WTC11 (cell line): ENCODE measurements at regions not wholly inside any gene's neighbourhood (a gene's known extent, or its start where the extent isn't known, plus 50 kb on each side); places are given as distances from the start of the nearest gene placed in this dataset.
"Not testable (repeated sequence)": the region's sequence is repeated elsewhere in the genome, so short reads cannot be mapped to it uniquely, and the experiment has no call there.

Experiments
- ETV6 ChIP-seq: sonication (generic); formaldehyde crosslinking; IDR thresholded peaks from 2 replicates; pipeline ENCODE4 v1.8.1; 2022; ENCODE audit warnings: mild to moderate bottlenecking, missing genetic modification reagents
- TF ChIP-seq, protein P1 (sequence below): sonication (generic); formaldehyde crosslinking; IDR thresholded peaks from 2 replicates; pipeline ENCODE4 v1.8.1; 2023; ENCODE audit warnings: mild to moderate bottlenecking, missing genetic modification reagents, moderate library complexity
- TF ChIP-seq, protein P2 (sequence below): sonication (generic); formaldehyde crosslinking; IDR thresholded peaks from 2 replicates; pipeline ENCODE4 v1.8.0; 2022; ENCODE audit warnings: mild to moderate bottlenecking, missing genetic modification reagents
- TF ChIP-seq, protein P3 (sequence below): fragments of 200-600 bp; IDR thresholded peaks from 2 replicates; pipeline ENCODE4 v1.8.0; 2022; ENCODE audit warnings: antibody characterized with exemption

DNA sequence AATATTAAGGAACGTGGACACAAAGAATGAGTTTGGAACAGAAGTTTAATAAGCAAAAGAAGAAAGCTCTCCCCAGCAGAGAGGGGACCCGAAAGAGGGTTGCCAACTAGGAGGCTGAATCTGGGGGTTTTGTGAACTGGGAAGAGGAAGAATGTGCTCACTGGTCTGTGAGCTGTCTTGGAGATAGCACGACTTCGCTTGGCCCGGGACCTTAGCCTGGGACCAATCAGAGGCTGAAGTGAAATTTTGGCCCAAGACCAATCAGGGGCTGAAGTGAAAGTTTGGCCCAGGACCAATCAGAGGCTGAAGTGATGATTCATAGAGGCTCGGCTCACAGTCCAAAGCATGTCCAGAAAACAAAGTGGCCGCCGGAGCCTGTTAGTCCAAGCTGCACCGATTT is 148.0 kb upstream of the ZNF337 start:
- TF ChIP-seq, protein P1, sequence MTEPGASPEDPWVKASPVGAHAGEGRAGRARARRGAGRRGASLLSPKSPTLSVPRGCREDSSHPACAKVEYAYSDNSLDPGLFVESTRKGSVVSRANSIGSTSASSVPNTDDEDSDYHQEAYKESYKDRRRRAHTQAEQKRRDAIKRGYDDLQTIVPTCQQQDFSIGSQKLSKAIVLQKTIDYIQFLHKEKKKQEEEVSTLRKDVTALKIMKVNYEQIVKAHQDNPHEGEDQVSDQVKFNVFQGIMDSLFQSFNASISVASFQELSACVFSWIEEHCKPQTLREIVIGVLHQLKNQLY (CRISPR knock-in tag), result not testable (repeated sequence)
- not testable (repeated sequence) for TF ChIP-seq ETV6 (CRISPR knock-in tag)
- TF ChIP-seq, protein P2, sequence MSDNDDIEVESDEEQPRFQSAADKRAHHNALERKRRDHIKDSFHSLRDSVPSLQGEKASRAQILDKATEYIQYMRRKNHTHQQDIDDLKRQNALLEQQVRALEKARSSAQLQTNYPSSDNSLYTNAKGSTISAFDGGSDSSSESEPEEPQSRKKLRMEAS (CRISPR knock-in tag), result not testable (repeated sequence)
- TF ChIP-seq, protein P3, sequence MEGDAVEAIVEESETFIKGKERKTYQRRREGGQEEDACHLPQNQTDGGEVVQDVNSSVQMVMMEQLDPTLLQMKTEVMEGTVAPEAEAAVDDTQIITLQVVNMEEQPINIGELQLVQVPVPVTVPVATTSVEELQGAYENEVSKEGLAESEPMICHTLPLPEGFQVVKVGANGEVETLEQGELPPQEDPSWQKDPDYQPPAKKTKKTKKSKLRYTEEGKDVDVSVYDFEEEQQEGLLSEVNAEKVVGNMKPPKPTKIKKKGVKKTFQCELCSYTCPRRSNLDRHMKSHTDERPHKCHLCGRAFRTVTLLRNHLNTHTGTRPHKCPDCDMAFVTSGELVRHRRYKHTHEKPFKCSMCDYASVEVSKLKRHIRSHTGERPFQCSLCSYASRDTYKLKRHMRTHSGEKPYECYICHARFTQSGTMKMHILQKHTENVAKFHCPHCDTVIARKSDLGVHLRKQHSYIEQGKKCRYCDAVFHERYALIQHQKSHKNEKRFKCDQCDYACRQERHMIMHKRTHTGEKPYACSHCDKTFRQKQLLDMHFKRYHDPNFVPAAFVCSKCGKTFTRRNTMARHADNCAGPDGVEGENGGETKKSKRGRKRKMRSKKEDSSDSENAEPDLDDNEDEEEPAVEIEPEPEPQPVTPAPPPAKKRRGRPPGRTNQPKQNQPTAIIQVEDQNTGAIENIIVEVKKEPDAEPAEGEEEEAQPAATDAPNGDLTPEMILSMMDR, result not testable (repeated sequence)
